ENCODE measurements at regions not wholly inside any gene's neighbourhood (a gene's known extent, or its start where the extent isn't known, plus 50 kb on each side); places are given as distances from the start of the nearest gene placed in this dataset.

DNA sequence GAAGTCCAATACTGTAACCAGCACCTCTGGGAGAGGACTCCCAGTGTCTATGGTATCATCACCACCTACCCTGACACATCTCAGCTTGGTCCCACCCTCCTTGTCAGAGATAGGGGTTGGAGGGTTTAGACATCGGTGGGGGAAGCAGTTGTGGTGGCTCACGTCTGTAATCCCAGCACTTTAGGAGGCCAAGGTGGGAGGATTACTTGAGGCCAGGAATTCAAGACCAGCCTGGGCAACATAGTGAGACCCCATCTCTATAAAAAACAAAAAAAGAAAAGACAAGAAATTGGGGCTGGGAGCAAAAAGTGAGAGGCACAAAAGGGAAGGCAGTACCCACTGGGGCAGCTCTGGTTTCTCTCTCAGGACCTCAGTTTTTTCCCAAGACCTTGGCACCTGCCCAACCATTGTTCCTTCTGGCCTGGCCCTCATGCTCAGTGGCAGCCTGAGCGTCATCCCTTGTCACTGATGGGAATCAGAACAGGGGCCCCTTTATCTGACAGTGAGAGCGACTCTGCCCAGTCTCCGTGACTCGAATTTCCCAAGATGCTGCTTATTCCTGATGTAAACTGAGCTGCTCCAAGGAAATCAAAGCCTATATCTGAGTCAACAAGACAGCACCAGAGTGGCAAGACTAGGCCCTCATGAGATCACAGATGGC, 80.5 kb upstream of the HSPA9 start:
- no peak for TF ChIP-seq POLR2A (IDR thresholded peaks at IDR 0.05)
- peak in 2 of 3 donors; percentile 23 to 32 for TF ChIP-seq POLR2AphosphoS5 (IDR thresholded peaks at IDR 0.05)
